ENCODE measurements at regions not wholly inside any gene's neighbourhood (a gene's known extent, or its start where the extent isn't known, plus 50 kb on each side); places are given as distances from the start of the nearest gene placed in this dataset.

GRCh38 chr5:62184444-62184843 lies 121.6 kb upstream of the KIF2A start:
- TF ChIP-seq CTCF (IDR thresholded peaks at IDR 0.05) (no peak), POLR2A (IDR thresholded peaks at IDR 0.05) (no peak)

Measured in testis (tissue), 2 donors.